HG03025 (cell line): ENCODE measurements at regions not wholly inside any gene's neighbourhood (a gene's known extent, or its start where the extent isn't known, plus 50 kb on each side); places are given as distances from the start of the nearest gene placed in this dataset.

ENCODE experiments used
- ATAC-seq: cut with Tn5 transposase; IDR thresholded peaks from one replicate; pipeline ENCODE4 v1.9.1; 2021; ENCODE audit warnings: mild to moderate bottlenecking, moderate library complexity; ENCODE audit not compliant: unreplicated experiment, low FRiP score

GRCh38 chr12:124094733-124095132, 121.7 kb downstream of the ZNF664 start:
- no peak for ATAC-seq

GRCh38 chr12:124096109-124096508, 123.1 kb downstream of the ZNF664 start:
- no peak for ATAC-seq

- no peak for ATAC-seq
Observed at GRCh38 chr12:124096869-124097434, 123.9 kb downstream of the ZNF664 start.

GRCh38 chr12:124097701-124098100, 124.7 kb downstream of the ZNF664 start:
- no peak for ATAC-seq

- no peak for ATAC-seq
Observed at GRCh38 chr12:124098101-124098757, 125.2 kb downstream of the ZNF664 start.

- no peak for ATAC-seq
Observed at GRCh38 chr12:124098887-124099286, 125.9 kb downstream of the ZNF664 start.

- ATAC-seq, result no peak
Observed at GRCh38 chr12:124099661-124100060, 126.6 kb downstream of the ZNF664 start.

- no peak for ATAC-seq
Observed at GRCh38 chr12:124100572-124101178, 127.7 kb downstream of the ZNF664 start.

GRCh38 chr12:124105546-124105945, 132.5 kb downstream of the ZNF664 start:
- no peak for ATAC-seq

- ATAC-seq, result no peak
Observed at GRCh38 chr12:124107351-124107750, 134.3 kb downstream of the ZNF664 start.

- ATAC-seq, result no peak
Observed at GRCh38 chr12:124109760-124110159, 136.7 kb downstream of the ZNF664 start.

- no peak for ATAC-seq
Observed at GRCh38 chr12:124110372-124110883, 137.4 kb downstream of the ZNF664 start.

- ATAC-seq, result no peak
Observed at GRCh38 chr12:124111006-124111405, 138.0 kb downstream of the ZNF664 start.

- ATAC-seq, result no peak
Observed at GRCh38 chr12:124114316-124114715, 141.3 kb downstream of the ZNF664 start.

- no peak for ATAC-seq
Observed at GRCh38 chr12:124115496-124115895, 142.5 kb downstream of the ZNF664 start.

- no peak for ATAC-seq
Observed at GRCh38 chr12:124115976-124116690, 143.1 kb downstream of the ZNF664 start.

GRCh38 chr12:124120739-124121138, 147.7 kb downstream of the ZNF664 start:
- no peak for ATAC-seq

- ATAC-seq, result no peak
Observed at GRCh38 chr12:124122722-124123121, 149.7 kb downstream of the ZNF664 start.

GRCh38 chr12:124123296-124124000, 150.4 kb downstream of the ZNF664 start:
- ATAC-seq, result no peak

GRCh38 chr12:124125203-124125871, 152.3 kb downstream of the ZNF664 start:
- no peak for ATAC-seq
